MM.1S (cell line): ENCODE measurements at regions not wholly inside any gene's neighbourhood (a gene's known extent, or its start where the extent isn't known, plus 50 kb on each side); places are given as distances from the start of the nearest gene placed in this dataset.

ENCODE experiments used
- DNase-seq: peaks from one replicate; pipeline ENCODE4 v3.0.0-alpha.2; 2015
- H2AFZ ChIP-seq: fragments of 300-600 bp; sonication (generic); 2 replicates; pipeline ENCODE4 v1.6.0; 2016; ENCODE audit warnings: antibody characterized with exemption, low read length
- H3F3A ChIP-seq: fragments of 300-600 bp; sonication (generic); 2 replicates; pipeline ENCODE4 v1.6.1; 2016; ENCODE audit warnings: mild to moderate bottlenecking, antibody characterized with exemption, low read length, moderate library complexity, mixed read lengths; ENCODE audit not compliant: insufficient read depth
- H3K27ac ChIP-seq: fragments of 300-600 bp; sonication (generic); 2 replicates; pipeline ENCODE4 v1.5.1; 2016; ENCODE audit warnings: mild to moderate bottlenecking, low read length
- H3K27me3 ChIP-seq: fragments of 300-600 bp; sonication (generic); replicated peaks from 2 replicates; pipeline ENCODE4 v1.6.0; 2016; ENCODE audit warnings: low read length; ENCODE audit not compliant: insufficient read depth
- H3K36me3 ChIP-seq: fragments of 300-600 bp; sonication (generic); replicated peaks from 2 replicates; pipeline ENCODE4 v1.6.1; 2016; ENCODE audit warnings: mild to moderate bottlenecking, low read length, mixed read lengths; ENCODE audit not compliant: insufficient read depth
- H3K4me1 ChIP-seq: fragments of 300-600 bp; sonication (generic); 2 replicates; pipeline ENCODE4 v1.6.1; 2016; ENCODE audit warnings: low read length, mixed read lengths
- H3K4me2 ChIP-seq: fragments of 300-600 bp; sonication (generic); 2 replicates; pipeline ENCODE4 v1.6.0; 2016; ENCODE audit warnings: low read depth, low read length
- H3K4me3 ChIP-seq: fragments of 300-600 bp; sonication (generic); 2 replicates; pipeline ENCODE4 v1.5.1; 2016; ENCODE audit warnings: low read length, mixed read lengths
- H3K79me2 ChIP-seq: fragments of 300-600 bp; sonication (generic); 2 replicates; pipeline ENCODE4 v1.6.1; 2016; ENCODE audit warnings: mixed run types, low read length, mixed read lengths
- H3K9ac ChIP-seq: fragments of 300-600 bp; sonication (generic); 2 replicates; pipeline ENCODE4 v1.6.1; 2016; ENCODE audit warnings: low read length, mixed read lengths
- H3K9me2 ChIP-seq: fragments of 300-600 bp; sonication (generic); replicated peaks from 2 replicates; pipeline ENCODE4 v1.6.1; 2016; ENCODE audit warnings: mild to moderate bottlenecking, low read length, mixed read lengths; ENCODE audit not compliant: insufficient read depth
- H3K9me3 ChIP-seq: fragments of 300-600 bp; sonication (generic); replicated peaks from 2 replicates; pipeline ENCODE4 v1.6.1; 2016; ENCODE audit warnings: mild to moderate bottlenecking, low read length, mixed read lengths; ENCODE audit not compliant: insufficient read depth
- H4K20me1 ChIP-seq: fragments of 300-600 bp; sonication (generic); 2 replicates; pipeline ENCODE4 v1.6.1; 2016; ENCODE audit warnings: mild to moderate bottlenecking, low read length, moderate library complexity, mixed read lengths; ENCODE audit not compliant: insufficient read depth
- EZH2 ChIP-seq: fragments of 300-600 bp; sonication (generic); optimal IDR thresholded peaks from 2 replicates; pipeline ENCODE3; 2017; ENCODE audit warnings: low read depth, mild to moderate bottlenecking, antibody characterized with exemption, low read length, mixed read lengths
- EZH2phosphoT487 ChIP-seq: fragments of 300-600 bp; sonication (generic); IDR thresholded peaks from 2 replicates; pipeline ENCODE4 v1.6.1; 2018; ENCODE audit warnings: antibody characterized with exemption, low read length
- TF ChIP-seq, protein P1 (sequence below): fragments of 300-600 bp; sonication (generic); IDR thresholded peaks from 2 replicates; pipeline ENCODE4 v1.5.1; 2016; ENCODE audit warnings: antibody characterized with exemption, low read length, mixed read lengths

DNA sequence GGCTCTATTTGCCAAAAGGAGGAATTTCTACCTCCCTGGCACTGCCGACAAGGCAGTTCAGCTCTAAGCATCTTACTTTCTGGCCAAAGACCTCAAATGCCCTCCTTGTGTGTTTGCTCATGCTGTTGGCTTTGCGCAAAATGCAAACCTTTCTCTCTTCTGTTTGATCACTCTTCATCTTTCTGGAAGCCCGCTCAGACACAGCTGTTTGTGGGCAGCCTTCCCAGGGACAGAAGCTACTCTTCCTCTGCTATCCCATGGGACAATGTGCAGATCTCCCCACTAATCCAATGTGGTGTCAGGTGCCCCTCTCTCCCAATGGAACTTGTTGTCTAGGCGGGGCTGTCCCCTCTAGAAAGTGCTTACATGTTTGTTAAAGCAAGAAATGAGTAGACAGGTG lies 278.7 kb downstream of the CCSER2 start:
- Histone ChIP-seq H3K4me1 (peaks cover 24% of the 10 kb centered on the region), H3K36me3 (no peaks in the 10 kb centered on the region), H3F3A (peaks cover 4% of the 10 kb centered on the region; the same call in 1 of the 2 replicates), H2AFZ (no peak overlapping the region), H3K9ac (no peak overlapping the region), H3K27ac (no peak overlapping the region), H3K79me2 (no peaks in the 10 kb centered on the region), H3K4me3 (no peak overlapping the region), H3K27me3 (no peaks in the 10 kb centered on the region), H3K9me3 (no peaks in the 10 kb centered on the region), H4K20me1 (no peaks in the 10 kb centered on the region), H3K9me2 (no peaks in the 10 kb centered on the region), H3K4me2 (no peak overlapping the region)
- no peak for TF ChIP-seq EZH2phosphoT487
- TF ChIP-seq, protein P1, sequence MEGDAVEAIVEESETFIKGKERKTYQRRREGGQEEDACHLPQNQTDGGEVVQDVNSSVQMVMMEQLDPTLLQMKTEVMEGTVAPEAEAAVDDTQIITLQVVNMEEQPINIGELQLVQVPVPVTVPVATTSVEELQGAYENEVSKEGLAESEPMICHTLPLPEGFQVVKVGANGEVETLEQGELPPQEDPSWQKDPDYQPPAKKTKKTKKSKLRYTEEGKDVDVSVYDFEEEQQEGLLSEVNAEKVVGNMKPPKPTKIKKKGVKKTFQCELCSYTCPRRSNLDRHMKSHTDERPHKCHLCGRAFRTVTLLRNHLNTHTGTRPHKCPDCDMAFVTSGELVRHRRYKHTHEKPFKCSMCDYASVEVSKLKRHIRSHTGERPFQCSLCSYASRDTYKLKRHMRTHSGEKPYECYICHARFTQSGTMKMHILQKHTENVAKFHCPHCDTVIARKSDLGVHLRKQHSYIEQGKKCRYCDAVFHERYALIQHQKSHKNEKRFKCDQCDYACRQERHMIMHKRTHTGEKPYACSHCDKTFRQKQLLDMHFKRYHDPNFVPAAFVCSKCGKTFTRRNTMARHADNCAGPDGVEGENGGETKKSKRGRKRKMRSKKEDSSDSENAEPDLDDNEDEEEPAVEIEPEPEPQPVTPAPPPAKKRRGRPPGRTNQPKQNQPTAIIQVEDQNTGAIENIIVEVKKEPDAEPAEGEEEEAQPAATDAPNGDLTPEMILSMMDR: no peak
- TF ChIP-seq EZH2: no peak
- DNase-seq: no peak

DNA sequence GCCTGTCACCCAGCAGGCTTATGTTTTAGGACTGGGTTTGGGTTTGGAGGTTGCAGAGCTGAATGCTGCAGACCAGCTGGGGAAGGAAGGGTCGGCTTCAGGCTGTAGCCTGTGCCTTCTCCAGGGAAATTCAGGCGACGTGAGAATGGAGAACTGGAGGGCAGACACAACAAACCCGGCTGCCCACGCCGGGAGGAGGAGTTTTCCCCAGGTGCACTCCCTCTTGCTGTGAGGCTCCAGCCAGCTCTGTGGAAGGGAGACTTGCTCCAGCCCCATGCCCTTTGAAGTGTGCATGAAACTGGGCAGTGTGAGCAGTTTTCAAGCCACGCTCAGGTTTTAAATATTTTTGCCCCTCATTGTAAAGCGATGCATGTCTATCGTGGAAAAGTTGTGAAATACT lies 279.1 kb downstream of the CCSER2 start:
- Histone ChIP-seq H3K9me3 (no peaks in the 10 kb centered on the region), H3K4me1 (peaks cover 24% of the 10 kb centered on the region), H3K9me2 (no peaks in the 10 kb centered on the region), H3K4me3 (no peak overlapping the region), H3K4me2 (no peak overlapping the region), H3F3A (peaks cover 4% of the 10 kb centered on the region; the same call in 1 of the 2 replicates), H3K27me3 (no peaks in the 10 kb centered on the region), H2AFZ (no peak overlapping the region), H3K79me2 (no peaks in the 10 kb centered on the region), H3K9ac (no peak overlapping the region), H3K27ac (no peak overlapping the region), H4K20me1 (no peaks in the 10 kb centered on the region), H3K36me3 (no peaks in the 10 kb centered on the region)
- no peak for DNase-seq
- no peak for TF ChIP-seq EZH2phosphoT487

DNA sequence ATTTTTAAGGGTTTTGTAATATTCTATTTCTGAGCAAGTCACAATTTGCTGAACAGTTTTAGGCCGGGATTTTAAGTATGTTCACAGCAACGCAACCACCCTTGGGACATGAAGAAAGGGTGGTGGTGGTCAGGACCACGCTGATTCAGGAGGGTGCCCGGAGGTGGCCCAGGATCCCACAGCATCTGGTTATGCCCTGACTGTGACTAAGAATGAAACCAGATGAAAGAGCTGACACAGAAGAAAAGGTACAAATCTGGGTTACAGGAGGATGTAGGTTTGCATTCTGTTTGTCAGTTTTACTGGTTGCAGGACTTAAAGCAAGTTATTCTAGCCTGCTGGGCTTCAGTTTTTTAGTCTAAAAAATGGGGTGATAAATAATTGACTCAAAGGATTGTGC lies 279.7 kb downstream of the CCSER2 start:
- peaks cover 24% of the 10 kb centered on the region for H3K4me1 ChIP-seq
- peaks cover 4% of the 10 kb centered on the region; the same call in 1 of the 2 replicates for H3F3A ChIP-seq
- no peak overlapping the region for H3K27ac ChIP-seq
- DNase-seq: peak; percentile 78
- no peaks in the 10 kb centered on the region for H4K20me1 ChIP-seq
- no peak for TF ChIP-seq EZH2
- TF ChIP-seq EZH2phosphoT487: no peak
- TF ChIP-seq, protein P1: no peak
- no peak overlapping the region for H2AFZ ChIP-seq
- no peak overlapping the region for H3K9ac ChIP-seq
- no peaks in the 10 kb centered on the region for H3K27me3 ChIP-seq
- H3K9me2 ChIP-seq: no peaks in the 10 kb centered on the region
- no peaks in the 10 kb centered on the region for H3K9me3 ChIP-seq
- no peaks in the 10 kb centered on the region for H3K36me3 ChIP-seq
- no peak overlapping the region for H3K4me3 ChIP-seq
- H3K79me2 ChIP-seq: no peaks in the 10 kb centered on the region
- no peak overlapping the region; the same call in 1 of the 2 replicates for H3K4me2 ChIP-seq

DNA sequence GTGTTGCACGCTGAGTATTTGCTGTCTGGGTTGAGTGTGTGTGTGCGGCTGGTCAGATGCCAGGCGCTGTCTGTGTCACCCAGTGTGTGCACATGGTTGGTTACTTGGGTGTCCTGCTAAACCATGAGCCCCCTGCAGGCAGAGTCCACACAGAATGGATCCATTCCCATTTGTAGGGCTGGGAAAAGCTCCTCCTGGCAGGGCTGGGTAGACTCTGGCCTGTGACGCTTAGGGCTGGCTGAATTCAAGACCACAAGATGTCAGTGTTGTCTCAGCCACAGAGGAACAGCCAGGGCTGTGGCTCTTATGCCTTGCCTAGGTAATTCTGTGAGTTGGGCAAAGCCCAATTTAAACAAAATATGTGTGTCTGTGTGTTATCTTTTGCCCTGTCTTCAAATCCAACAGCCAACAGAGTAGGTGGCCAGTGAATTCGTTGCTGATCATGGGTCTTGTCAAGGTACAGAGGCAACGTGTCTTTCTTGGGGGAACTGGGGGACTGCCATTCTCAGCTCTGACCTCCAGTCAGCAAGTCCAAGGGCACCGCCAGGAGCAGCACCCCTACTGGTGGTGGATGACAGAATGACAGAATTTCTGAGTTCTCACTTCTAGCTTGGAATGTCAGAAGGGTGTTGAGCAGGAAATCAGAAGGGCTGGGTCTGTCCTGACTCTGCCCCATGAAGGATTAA lies 285.1 kb downstream of the CCSER2 start:
- Histone ChIP-seq H2AFZ (no peak overlapping the region), H3K4me2 (no peak overlapping the region), H3K9me3 (no peaks in the 10 kb centered on the region), H3K36me3 (no peaks in the 10 kb centered on the region), H3K27me3 (no peaks in the 10 kb centered on the region), H3K79me2 (no peaks in the 10 kb centered on the region), H3F3A (no peaks in the 10 kb centered on the region), H4K20me1 (no peaks in the 10 kb centered on the region), H3K9me2 (no peaks in the 10 kb centered on the region), H3K4me1 (peaks cover 6% of the 10 kb centered on the region), H3K4me3 (no peak overlapping the region), H3K27ac (no peak overlapping the region), H3K9ac (no peak overlapping the region)
- TF ChIP-seq EZH2phosphoT487: no peak
- TF ChIP-seq, protein P1: peak; percentile 53
- TF ChIP-seq EZH2: no peak
- peak; percentile 65 for DNase-seq
